Putamen (tissue), 1 donor: ENCODE measurements at regions not wholly inside any gene's neighbourhood (a gene's known extent, or its start where the extent isn't known, plus 50 kb on each side); places are given as distances from the start of the nearest gene placed in this dataset.
"Not testable (repeated sequence)": the region's sequence is repeated elsewhere in the genome, so short reads cannot be mapped to it uniquely, and the experiment has no call there.

ENCODE experiments used
- DNase-seq: peaks from one replicate; pipeline ENCODE4 v3.0.0-alpha.2; 2016; ENCODE audit warnings: low spot score

DNA sequence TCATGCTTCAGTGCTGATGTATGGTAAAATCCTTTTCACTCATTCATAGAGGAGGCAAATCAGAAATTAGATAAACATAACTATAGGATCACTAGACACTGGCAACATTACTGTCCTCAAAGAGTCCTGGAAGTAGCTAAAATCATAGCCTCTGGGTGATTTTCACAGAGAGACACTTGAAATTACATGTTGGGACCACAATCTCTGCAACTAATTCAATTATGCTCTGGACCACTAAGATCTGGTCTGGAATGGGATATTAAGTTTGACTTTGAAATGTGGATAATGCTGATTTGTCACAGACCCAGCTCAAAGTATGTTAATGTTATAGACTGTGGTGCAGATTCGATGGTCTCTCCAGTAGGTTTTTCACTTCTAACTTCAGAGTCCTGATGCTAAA is 214.6 kb upstream of the CCNH start:
- DNase-seq: no peak

GRCh38 chr5:87608385-87608784 is 195.7 kb upstream of the CCNH start:
- no peak for DNase-seq

DNA sequence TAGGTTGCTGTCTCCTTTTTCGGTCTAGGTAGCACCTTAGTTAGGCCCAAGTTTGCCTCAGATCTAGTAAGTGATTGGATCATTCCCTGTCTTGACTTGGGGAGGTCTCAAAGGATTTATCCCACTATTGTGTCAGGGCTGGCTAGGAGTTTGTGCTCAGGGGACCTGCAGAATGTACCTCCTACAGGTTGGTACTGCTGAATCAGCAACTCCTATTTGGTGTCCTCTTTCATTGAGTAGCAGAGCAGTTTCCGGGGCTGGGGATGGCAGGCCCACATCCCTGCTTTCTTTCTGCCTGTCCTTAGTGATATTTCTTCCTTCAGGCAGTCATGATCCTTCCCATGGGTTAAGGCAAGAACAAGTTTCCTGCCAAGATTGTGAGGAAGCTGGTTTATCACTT is 192.9 kb upstream of the CCNH start:
- DNase-seq: no peak

DNA sequence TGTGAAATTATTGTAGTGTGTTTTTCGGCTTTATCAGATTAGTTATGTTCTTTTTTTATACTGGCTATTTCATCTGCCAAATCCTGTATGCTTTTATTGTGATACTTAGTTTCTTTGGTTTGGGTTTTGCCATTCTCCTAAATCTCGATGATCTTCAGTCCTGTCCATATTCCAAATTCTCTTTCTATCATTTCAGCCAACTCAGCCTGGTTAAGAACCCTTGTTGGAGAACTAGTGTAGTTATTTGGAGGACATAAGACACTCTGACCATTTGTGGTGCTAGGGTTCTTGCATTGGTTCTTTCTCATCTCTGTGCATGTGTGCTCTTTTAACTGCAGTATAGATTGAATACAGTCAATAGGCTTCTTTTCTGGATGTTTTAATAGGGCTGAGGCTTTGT is 187.0 kb upstream of the CCNH start:
- DNase-seq: no peak

- no peak for DNase-seq
Observed at GRCh38 chr5:87598460-87598859, 185.7 kb upstream of the CCNH start.

DNA sequence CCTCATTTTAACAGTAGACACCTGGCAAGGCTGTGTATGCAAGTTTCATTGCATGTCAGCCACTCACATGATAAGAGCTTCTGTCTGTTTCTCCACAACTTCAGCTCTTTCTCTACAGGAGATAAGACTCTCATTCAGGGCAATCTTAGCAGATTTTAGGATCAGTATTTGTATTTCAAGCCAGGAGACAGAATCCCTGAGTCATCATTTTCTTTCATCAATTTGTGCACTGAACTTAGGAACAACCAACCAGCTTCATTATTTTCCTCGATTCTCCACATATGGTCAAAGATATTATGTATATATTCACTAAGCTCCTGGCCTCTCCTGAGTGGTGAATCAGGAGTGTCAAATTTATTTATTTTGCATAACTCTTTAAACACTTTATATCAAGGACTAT is 181.8 kb upstream of the CCNH start:
- DNase-seq: no peak

DNA sequence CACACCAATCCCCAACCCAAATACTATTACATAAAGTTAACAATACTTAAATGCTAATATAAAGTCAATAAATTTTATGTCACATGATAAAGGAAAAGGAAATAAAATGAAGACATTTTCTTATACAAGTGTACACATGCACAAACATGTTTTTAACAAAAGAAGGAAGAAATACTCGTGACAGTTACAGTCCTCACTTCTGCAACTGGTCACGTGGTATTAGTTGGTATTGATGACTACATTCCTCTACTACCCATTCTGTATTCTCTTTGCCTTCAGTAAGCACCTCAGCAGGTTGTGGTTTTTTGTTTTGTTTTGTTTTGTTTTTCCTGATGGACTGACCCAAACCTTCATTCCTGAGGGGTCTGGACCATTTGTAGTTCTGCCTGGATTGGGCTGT is 176.9 kb upstream of the CCNH start:
- no peak for DNase-seq

GRCh38 chr5:87588316-87588715 is 175.6 kb upstream of the CCNH start:
- DNase-seq: peak; percentile 80

- DNase-seq: not testable (repeated sequence)
Observed at GRCh38 chr5:87583704-87584103, 171.0 kb upstream of the CCNH start.

GRCh38 chr5:87582149-87582548 is 169.4 kb upstream of the CCNH start:
- no peak for DNase-seq

GRCh38 chr5:87581661-87582060 is 168.9 kb upstream of the CCNH start:
- no peak for DNase-seq

DNA sequence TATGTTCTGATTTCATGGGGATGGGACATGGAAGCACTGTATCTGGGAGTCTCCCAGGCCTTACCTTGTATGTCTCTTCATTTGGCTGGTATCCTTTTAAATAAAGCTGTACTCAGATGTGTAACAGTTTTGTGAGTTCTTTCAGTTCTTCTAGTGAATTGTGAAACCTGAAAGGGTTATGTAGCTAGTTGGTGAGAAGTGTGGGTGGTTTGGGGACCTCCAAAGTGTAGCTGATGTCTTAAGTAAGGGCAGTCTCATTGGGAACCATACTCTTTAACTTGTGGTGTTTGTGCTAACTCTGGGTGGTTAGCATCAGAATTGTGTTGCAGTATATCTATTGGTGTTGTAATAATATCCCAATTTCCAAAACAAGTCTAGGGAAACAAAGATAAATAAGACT is 166.9 kb upstream of the CCNH start:
- no peak for DNase-seq

GRCh38 chr5:87576867-87577266 is 164.1 kb upstream of the CCNH start:
- DNase-seq: no peak

GRCh38 chr5:87576306-87576705 is 163.6 kb upstream of the CCNH start:
- DNase-seq: not testable (repeated sequence)

DNA sequence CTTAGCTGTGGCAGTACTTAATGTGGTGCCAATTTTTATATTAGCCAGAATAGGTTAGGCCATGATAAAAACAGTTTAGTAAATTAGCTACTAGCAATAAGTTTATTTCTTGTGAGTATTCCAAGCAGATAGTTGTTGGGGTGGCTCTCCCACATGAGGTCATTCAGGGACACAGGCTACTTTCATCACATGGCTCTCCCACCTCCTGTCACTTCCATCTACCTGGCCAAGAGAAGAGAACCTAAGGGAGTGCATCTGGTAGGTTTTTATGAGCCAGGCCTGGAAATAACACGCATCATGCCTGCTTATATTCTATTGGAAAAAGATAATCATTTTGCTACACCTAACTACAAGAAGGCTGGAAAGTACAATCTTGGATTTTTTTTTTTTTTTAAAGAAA is 161.4 kb upstream of the CCNH start:
- no peak for DNase-seq

- DNase-seq: no peak
Observed at GRCh38 chr5:87572611-87573010, 159.9 kb upstream of the CCNH start.

DNA sequence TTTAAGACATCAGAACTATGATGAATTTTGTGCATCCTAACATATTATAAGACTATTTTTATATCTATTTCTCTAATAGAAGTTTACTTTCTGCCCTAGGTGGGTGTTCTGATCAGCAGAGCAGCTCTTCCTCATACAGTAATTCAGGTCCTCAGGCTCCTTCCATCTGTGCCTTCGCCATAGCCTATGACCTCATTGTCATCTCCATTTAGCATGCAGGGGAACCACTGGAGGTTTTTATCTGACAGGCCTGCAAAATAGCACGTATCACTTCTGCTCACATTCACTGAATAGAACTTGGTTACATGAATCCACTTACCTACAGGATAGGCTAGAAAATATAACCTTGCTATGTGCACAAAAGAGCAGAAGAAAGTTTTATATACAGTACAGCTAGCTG is 159.4 kb upstream of the CCNH start:
- DNase-seq: no peak

GRCh38 chr5:87570366-87570765 is 157.6 kb upstream of the CCNH start:
- no peak for DNase-seq

DNA sequence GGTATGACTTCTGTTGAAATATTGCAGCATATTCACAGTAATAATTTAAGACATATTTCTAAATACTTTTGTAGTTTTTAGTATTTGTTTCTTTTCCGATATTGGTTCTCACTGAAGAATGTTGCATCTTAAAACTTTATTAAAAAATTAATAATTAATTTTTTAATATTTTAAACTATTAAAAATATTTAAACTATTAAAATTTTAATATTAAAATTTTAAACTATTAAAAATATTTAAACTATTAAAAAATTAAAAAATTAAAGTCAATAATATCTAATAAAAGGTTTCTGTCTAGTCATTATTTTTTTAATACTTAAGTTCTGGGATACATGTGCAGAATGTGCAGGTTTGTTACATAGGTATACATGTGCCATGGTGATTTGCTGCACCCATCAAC is 149.3 kb upstream of the CCNH start:
- DNase-seq: no peak

GRCh38 chr5:87560528-87560927 is 147.8 kb upstream of the CCNH start:
- DNase-seq: no peak

DNA sequence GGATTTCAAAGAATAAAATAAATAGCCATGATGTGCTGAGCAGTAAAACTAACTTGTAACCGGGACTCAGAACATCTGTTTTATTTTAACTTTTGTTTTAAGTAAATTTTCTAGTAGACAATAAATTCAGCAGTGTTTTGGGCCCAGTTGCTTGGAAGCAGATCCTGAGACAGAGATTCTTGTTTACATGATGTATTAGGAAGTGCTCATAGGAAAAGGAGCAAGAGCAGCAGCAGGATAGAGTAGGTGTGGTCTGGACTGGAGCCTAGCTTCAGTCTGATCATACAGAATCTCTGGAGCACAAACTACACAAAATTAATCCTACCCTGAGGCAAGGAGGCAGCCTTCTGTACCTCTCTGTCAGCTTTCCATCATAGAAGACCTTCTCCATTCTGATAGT is 139.2 kb upstream of the CCNH start:
- DNase-seq: no peak

- DNase-seq: peak; percentile 36
Observed at GRCh38 chr5:87541676-87542075, 128.9 kb upstream of the CCNH start.

DNA sequence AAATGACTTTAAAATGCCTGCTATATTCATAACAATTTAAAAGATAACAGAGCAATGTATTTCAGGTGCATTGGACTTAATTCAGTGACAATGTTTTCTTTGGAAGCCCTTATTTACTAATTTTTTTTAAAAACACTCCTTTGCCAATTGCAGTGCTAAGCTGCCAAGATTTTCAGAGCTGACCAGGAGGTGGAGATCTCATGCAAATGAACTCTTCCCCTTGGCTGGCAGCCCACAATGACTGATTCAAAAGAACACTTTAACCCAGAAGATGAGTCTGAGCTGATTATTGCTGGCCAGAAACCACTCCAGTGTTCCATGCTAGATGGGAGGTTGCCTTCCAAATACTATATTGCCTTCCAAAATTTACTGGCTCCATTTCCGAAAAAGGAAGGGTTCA is 128.3 kb upstream of the CCNH start:
- DNase-seq: peak; percentile 92

GRCh38 chr5:87539839-87540238 is 127.1 kb upstream of the CCNH start:
- no peak for DNase-seq

DNA sequence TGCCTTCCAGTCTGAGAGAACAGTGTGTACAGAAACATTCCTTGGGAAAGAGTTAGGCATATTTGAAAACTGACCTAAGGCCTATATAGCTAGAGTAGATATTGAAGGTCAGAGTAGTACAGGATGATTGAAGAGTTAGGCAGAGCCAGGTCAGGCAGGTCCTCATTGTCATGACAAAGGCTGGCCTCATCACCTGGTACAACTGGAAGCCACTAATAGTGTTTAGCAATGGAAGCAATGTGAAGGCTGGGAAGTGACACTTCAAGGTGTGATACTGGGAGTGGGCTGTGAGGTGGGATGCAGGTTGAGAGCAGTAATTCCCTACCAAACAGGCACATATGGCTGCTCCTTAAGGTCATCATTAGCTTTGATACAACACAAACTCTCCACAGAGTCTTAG is 123.6 kb upstream of the CCNH start:
- no peak for DNase-seq
